Osteoblast (primary cell): ENCODE measurements at regions not wholly inside any gene's neighbourhood (a gene's known extent, or its start where the extent isn't known, plus 50 kb on each side); places are given as distances from the start of the nearest gene placed in this dataset.

Experiments used
- DNase-seq: peaks from one replicate; pipeline ENCODE4 v3.0.0; 2011; ENCODE audit warnings: low spot score, mixed read lengths; ENCODE audit not compliant: insufficient read length; ENCODE audit errors: missing footprints
- H2AFZ ChIP-seq: 2 replicates; pipeline ENCODE4 v1.6.0; 2011; ENCODE audit warnings: mild to moderate bottlenecking, low read length
- H3K27ac ChIP-seq: 2 replicates; pipeline ENCODE4 v1.5.1; 2011; ENCODE audit warnings: mild to moderate bottlenecking, low read depth, low read length, moderate library complexity
- H3K27me3 ChIP-seq: 2 replicates; pipeline ENCODE4 v1.6.0; 2012; ENCODE audit warnings: mild to moderate bottlenecking, control low read depth, inconsistent platforms, low read length, moderate library complexity; ENCODE audit not compliant: insufficient read depth
- H3K36me3 ChIP-seq: 2 replicates; pipeline ENCODE4 v1.5.1; 2011; ENCODE audit warnings: mild to moderate bottlenecking, low read length, control low read depth, moderate library complexity; ENCODE audit not compliant: insufficient read depth
- H3K4me1 ChIP-seq: 2 replicates; pipeline ENCODE4 v1.5.1; 2011; ENCODE audit warnings: mild to moderate bottlenecking, low read length, control low read depth, moderate library complexity; ENCODE audit not compliant: insufficient read depth
- H3K4me2 ChIP-seq: 2 replicates; pipeline ENCODE4 v1.6.0; 2011; ENCODE audit warnings: mild to moderate bottlenecking, low read length; ENCODE audit not compliant: insufficient read depth
- H3K4me3 ChIP-seq: fragments of 200-600 bp; sonication (generic); 3 replicates; pipeline ENCODE4 v1.5.1; 2012; ENCODE audit warnings: mild to moderate bottlenecking, low read length, inconsistent platforms; ENCODE audit not compliant: insufficient read depth
- H3K79me2 ChIP-seq: 2 replicates; pipeline ENCODE4 v1.6.0; 2012; ENCODE audit warnings: mild to moderate bottlenecking, low read length, control low read depth, inconsistent platforms; ENCODE audit not compliant: insufficient read depth
- H3K9me3 ChIP-seq: 2 replicates; pipeline ENCODE4 v1.5.1; 2011; ENCODE audit warnings: low read depth, low read length, control low read depth
- H4K20me1 ChIP-seq: 2 replicates; pipeline ENCODE4 v1.6.0; 2012; ENCODE audit warnings: mild to moderate bottlenecking, low read length, control low read depth; ENCODE audit not compliant: insufficient read depth
- CTCF ChIP-seq: IDR thresholded peaks from 2 replicates; pipeline ENCODE4 v1.5.1; 2011; ENCODE audit warnings: mild to moderate bottlenecking, low read depth, low read length, moderate library complexity; ENCODE audit errors: extremely low read depth

- no peak overlapping the region for H3K4me2 ChIP-seq
- no peak overlapping the region for H3K4me3 ChIP-seq
- H3K4me1 ChIP-seq: peaks cover 7% of the 10 kb centered on the region
- H3K27ac ChIP-seq: no peak overlapping the region
- H3K36me3 ChIP-seq: no peaks in the 10 kb centered on the region
- no peak for TF ChIP-seq CTCF
- no peaks in the 10 kb centered on the region for H3K79me2 ChIP-seq
- no peak for DNase-seq
- H2AFZ ChIP-seq: no peak overlapping the region
- no peaks in the 10 kb centered on the region for H4K20me1 ChIP-seq
- no peaks in the 10 kb centered on the region for H3K27me3 ChIP-seq
- no peaks in the 10 kb centered on the region for H3K9me3 ChIP-seq
These were observed 171.0 kb downstream of the SLC16A9 start for GRCh38 chr10:59538623-59539022.

- H3K27ac ChIP-seq: no peak overlapping the region
These were observed 172.1 kb downstream of the SLC16A9 start for GRCh38 chr10:59537501-59537900.

GRCh38 chr10:59536167-59537014, 173.3 kb downstream of the SLC16A9 start:
- Histone ChIP-seq H3K27me3 (no peaks in the 10 kb centered on the region), H3K36me3 (no peaks in the 10 kb centered on the region), H3K27ac (peak overlapping the region; percentile 38), H3K4me1 (peaks cover 7% of the 10 kb centered on the region), H3K9me3 (no peaks in the 10 kb centered on the region), H3K4me3 (no peak overlapping the region), H3K79me2 (no peaks in the 10 kb centered on the region), H2AFZ (peak overlapping the region; percentile 55), H3K4me2 (peak overlapping the region; percentile 13), H4K20me1 (no peaks in the 10 kb centered on the region)
- no peak for TF ChIP-seq CTCF
- peak; percentile 87 for DNase-seq

More at GRCh38 chr10:59537501-59537900, 172.1 kb downstream of the SLC16A9 start:
- H3K4me2 ChIP-seq: no peak overlapping the region
- no peak overlapping the region for H3K4me3 ChIP-seq
- H3K4me1 ChIP-seq: peaks cover 7% of the 10 kb centered on the region
- no peaks in the 10 kb centered on the region for H3K36me3 ChIP-seq
- TF ChIP-seq CTCF: no peak
- H3K27me3 ChIP-seq: no peaks in the 10 kb centered on the region
- no peak for DNase-seq
- no peaks in the 10 kb centered on the region for H3K9me3 ChIP-seq
- H3K79me2 ChIP-seq: no peaks in the 10 kb centered on the region
- no peak overlapping the region for H2AFZ ChIP-seq
- no peaks in the 10 kb centered on the region for H4K20me1 ChIP-seq

GRCh38 chr10:59524348-59524747, 162.0 kb upstream of the FAM13C start:
- H3K36me3 ChIP-seq: no peaks in the 10 kb centered on the region
- H3K9me3 ChIP-seq: no peaks in the 10 kb centered on the region
- H4K20me1 ChIP-seq: no peaks in the 10 kb centered on the region
- no peak overlapping the region for H3K4me2 ChIP-seq
- no peaks in the 10 kb centered on the region for H3K79me2 ChIP-seq
- no peak for TF ChIP-seq CTCF
- DNase-seq: no peak
- H3K27me3 ChIP-seq: no peaks in the 10 kb centered on the region
- no peak overlapping the region for H3K27ac ChIP-seq
- no peaks in the 10 kb centered on the region for H3K4me1 ChIP-seq
- H2AFZ ChIP-seq: no peak overlapping the region
- H3K4me3 ChIP-seq: no peak overlapping the region
